ENCODE measurements at regions not wholly inside any gene's neighbourhood (a gene's known extent, or its start where the extent isn't known, plus 50 kb on each side); places are given as distances from the start of the nearest gene placed in this dataset.

- TF ChIP-seq CTCF (IDR thresholded peaks at IDR 0.05) = no peak
- no peak for TF ChIP-seq POLR2A (IDR thresholded peaks at IDR 0.05)
- TF ChIP-seq EP300 (IDR thresholded peaks at IDR 0.05; ENCODE audit: low read depth) = no peak
Observed at GRCh38 chr7:24073651-24074420, 210.2 kb upstream of the NPY start.

Measured in transverse colon (tissue), 3 donors.